ENCODE measurements at regions not wholly inside any gene's neighbourhood (a gene's known extent, or its start where the extent isn't known, plus 50 kb on each side); places are given as distances from the start of the nearest gene placed in this dataset.

- TF ChIP-seq CTCF (IDR thresholded peaks at IDR 0.05; ENCODE audit: control extremely low read depth in 1 of 3, insufficient read depth in 1 of 3, low read depth in 1 of 3, low read length in 3 of 3), result no peak
- TF ChIP-seq MAX (IDR thresholded peaks at IDR 0.05), result no peak
- TF ChIP-seq JUND (IDR thresholded peaks at IDR 0.05; ENCODE audit: low read length), result no peak
- no peak for TF ChIP-seq POLR2A (IDR thresholded peaks at IDR 0.05; ENCODE audit: control extremely low read depth in 1 of 2, low read depth in 2 of 2, low read length in 2 of 2)
- TF ChIP-seq POLR2AphosphoS5 (IDR thresholded peaks at IDR 0.05; ENCODE audit: low read depth, low read length), result no peak
- TF ChIP-seq EP300 (IDR thresholded peaks at IDR 0.05; ENCODE audit: borderline replicate concordance in 1 of 2, low read depth in 2 of 2, low read length in 2 of 2), result no peak
These were observed 94.4 kb upstream of the GUCY1A1 start for GRCh38 chr4:155572106-155572703.

All from H1 (cell line).